ENCODE measurements at regions not wholly inside any gene's neighbourhood (a gene's known extent, or its start where the extent isn't known, plus 50 kb on each side); places are given as distances from the start of the nearest gene placed in this dataset.

DNA sequence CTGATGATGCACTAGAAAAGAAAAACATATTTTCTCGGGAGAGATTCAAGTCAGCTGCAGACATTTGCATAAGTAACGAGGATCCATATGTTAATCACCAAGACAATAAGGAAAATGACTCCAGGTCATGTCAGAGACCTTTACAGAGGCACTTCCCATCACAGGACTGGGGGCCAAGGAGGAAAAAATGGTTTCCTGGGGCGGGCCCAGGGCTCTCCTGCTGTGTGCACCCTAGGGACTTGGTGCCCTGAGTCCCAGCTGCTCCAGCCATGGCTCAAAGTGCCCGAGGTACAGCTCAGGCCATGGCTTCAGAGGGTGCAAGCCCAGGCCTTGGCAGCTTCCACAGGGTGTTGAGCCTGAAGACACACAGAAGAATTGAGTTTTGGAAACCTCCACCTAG lies 415.4 kb upstream of the FRG1 start:
- TF ChIP-seq EZH2 (IDR thresholded peaks at IDR 0.05) (no peak), CTCF (IDR thresholded peaks at IDR 0.05 in 2 of 3, conservative IDR thresholded peaks at IDR 0.05 in 1 of 3; ENCODE audit: borderline replicate concordance in 1 of 3, insufficient read depth in 1 of 3, low read depth in 2 of 3, low read length in 2 of 3) (no peak), YY1 (IDR thresholded peaks at IDR 0.05; ENCODE audit: extremely low read depth, insufficient replicate concordance, low read depth, low read length) (no peak), POLR2AphosphoS5 (IDR thresholded peaks at IDR 0.05; ENCODE audit: low read depth, low read length) (no peak), POLR2A (IDR thresholded peaks at IDR 0.05; ENCODE audit: borderline replicate concordance, extremely low read depth, insufficient read depth, insufficient read length) (no peak), EZH2phosphoT487 (IDR thresholded peaks at IDR 0.05; ENCODE audit: borderline replicate concordance) (no peak), CEBPB (IDR thresholded peaks at IDR 0.05; ENCODE audit: low read depth) (no peak), ZFX (IDR thresholded peaks at IDR 0.05) (no peak), EGR1 (IDR thresholded peaks at IDR 0.05; ENCODE audit: low read depth) (no peak), SP1 (IDR thresholded peaks at IDR 0.05; ENCODE audit: low read depth) (no peak), TCF7L2 (IDR thresholded peaks at IDR 0.05; ENCODE audit: borderline replicate concordance, extremely low read depth, insufficient read depth, insufficient read length) (no peak)
- TF ChIP-seq, protein P1, sequence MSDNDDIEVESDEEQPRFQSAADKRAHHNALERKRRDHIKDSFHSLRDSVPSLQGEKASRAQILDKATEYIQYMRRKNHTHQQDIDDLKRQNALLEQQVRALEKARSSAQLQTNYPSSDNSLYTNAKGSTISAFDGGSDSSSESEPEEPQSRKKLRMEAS (IDR thresholded peaks at IDR 0.05), result no peak
